GM12878 (cell line): ENCODE measurements at regions not wholly inside any gene's neighbourhood (a gene's known extent, or its start where the extent isn't known, plus 50 kb on each side); places are given as distances from the start of the nearest gene placed in this dataset.

ENCODE experiments used
- ATAC-seq: fragments of 200-7000 bp; cut with Tn5 transposase; 3 replicates; pipeline ENCODE4 v1.9.1; 2020; ENCODE audit warnings: mild to moderate bottlenecking, moderate library complexity
- BruUV-seq: library from RNA; stranded (reverse); fragments of 400-500 nt; replicated peaks from 2 replicates; lab custom pipeline; 2021; lab: Mats Ljungman, UMichigan
- CTCF ChIA-PET: fragments of 300-600 bp; sonication (Branson Sonifier 250); formaldehyde crosslinking; extraction: SDS; loops from one replicate; lab custom pipeline; 2021; ENCODE audit warnings: inconsistent platforms; lab: Yijun Ruan, JAX
- POLR2A ChIA-PET: fragments of 350-600 bp; formaldehyde crosslinking; extraction: SDS; loops from one replicate; lab custom pipeline; 2021; ENCODE audit warnings: inconsistent platforms; lab: Charles Lee
- RAD21 ChIA-PET: fragments of 300-600 bp; sonication (Branson Sonifier 250); formaldehyde crosslinking; loops from one replicate; lab custom pipeline; 2023; ENCODE audit warnings: antibody characterized with exemption; ENCODE audit not compliant: unreplicated experiment; lab: Charles Lee
- SMC1A ChIA-PET: fragments of 300-600 bp; sonication (Branson Sonifier 250); formaldehyde crosslinking; loops from one replicate; lab custom pipeline; 2023; ENCODE audit not compliant: unreplicated experiment, uncharacterized antibody; lab: Charles Lee
- DNase-seq: peaks from one replicate; pipeline ENCODE4 v3.0.0-alpha.2; 2011; ENCODE audit warnings: low read depth, low spot score
- FAIRE-seq: peaks from 3 replicates; lab custom pipeline; 2011; peaks lifted over from hg19 to GRCh38; lab: Jason Lieb, UNC
- H2AFZ ChIP-seq: 2 replicates; pipeline ENCODE4 v1.6.0; 2011; ENCODE audit warnings: low read depth, low read length, control low read depth; ENCODE audit not compliant: control insufficient read depth
- H3K27ac ChIP-seq: 2 replicates; pipeline ENCODE4 v1.5.1; 2011; ENCODE audit warnings: control low read depth; ENCODE audit not compliant: control insufficient read depth, insufficient read depth
- H3K27me3 ChIP-seq, 2 experiments: replicated peaks in 1 of 2; 2 replicates each; pipeline versions ENCODE4 v1.6.0 to v1.6.1; 2011; ENCODE audit warnings: low read length in 1 of 2; ENCODE audit not compliant: control insufficient read depth in 2 of 2, insufficient read depth in 2 of 2
- H3K36me3 ChIP-seq, 2 experiments: 2 replicates each; pipeline ENCODE4 v1.5.1; 2011; ENCODE audit warnings: low read length in 1 of 2; ENCODE audit not compliant: control insufficient read depth in 2 of 2, insufficient read depth in 2 of 2
- H3K4me1 ChIP-seq: 2 replicates; pipeline ENCODE4 v1.6.1; 2011; ENCODE audit warnings: mild to moderate bottlenecking, low read length, moderate library complexity, mixed read lengths; ENCODE audit not compliant: control insufficient read depth, insufficient read depth
- H3K4me2 ChIP-seq: 2 replicates; pipeline ENCODE4 v1.6.0; 2011; ENCODE audit warnings: control low read depth; ENCODE audit not compliant: control insufficient read depth, insufficient read depth
- H3K4me3 ChIP-seq: fragments of 200-600 bp; sonication (generic); 2 replicates; pipeline ENCODE4 v1.5.1; 2016
- H3K79me2 ChIP-seq: 2 replicates; pipeline ENCODE4 v1.6.0; 2011; ENCODE audit warnings: low read length; ENCODE audit not compliant: control insufficient read depth, insufficient read depth
- H3K9ac ChIP-seq: 2 replicates; pipeline ENCODE4 v1.8.0; 2011; ENCODE audit warnings: low read length, control low read depth, mixed read lengths; ENCODE audit not compliant: control insufficient read depth, insufficient read depth
- H3K9me3 ChIP-seq: replicated peaks from 3 replicates; pipeline ENCODE4 v1.5.1; 2011; ENCODE audit warnings: mild to moderate bottlenecking, low read length; ENCODE audit not compliant: control insufficient read depth, insufficient read depth
- H4K20me1 ChIP-seq: 2 replicates; pipeline ENCODE4 v1.6.0; 2011; ENCODE audit not compliant: control insufficient read depth, insufficient read depth
- HDAC2 ChIP-seq: fragments of 200-600 bp; sonication (generic); IDR thresholded peaks from 2 replicates; pipeline ENCODE4 v1.6.1; 2017
- NFIC ChIP-seq: IDR thresholded peaks from 2 replicates; pipeline ENCODE4 v1.6.1; 2012; ENCODE audit warnings: low read depth, mild to moderate bottlenecking, inconsistent platforms, low read length, moderate library complexity
- TBL1XR1 ChIP-seq: IDR thresholded peaks from 2 replicates; pipeline ENCODE4 v1.6.1; 2012; ENCODE audit warnings: low read depth, low read length, improper control_type of control experiment
- ZNF217 ChIP-seq: fragments of 450-650 bp; IDR thresholded peaks from 2 replicates; pipeline ENCODE4 v1.6.1; 2017; ENCODE audit warnings: antibody characterized with exemption, mild to moderate bottlenecking
- ZNF384 ChIP-seq: IDR thresholded peaks from 2 replicates; pipeline ENCODE4 v1.6.1; 2012; ENCODE audit warnings: low read depth, mild to moderate bottlenecking, low read length, improper control_type of control experiment, borderline replicate concordance
- ZSCAN29 ChIP-seq: fragments of 450-650 bp; IDR thresholded peaks from 2 replicates; pipeline ENCODE4 v1.6.1; 2017; ENCODE audit warnings: mild to moderate bottlenecking, moderate library complexity
- ZZZ3 ChIP-seq: IDR thresholded peaks from 2 replicates; pipeline ENCODE4 v1.6.1; 2011; ENCODE audit warnings: low read depth; ENCODE audit not compliant: control insufficient read depth, insufficient read length
- WGBS: methylation state at CpG from one replicate; pipeline ENCODE4 v1.1.6; 2016; ENCODE audit warnings: low lambda C conversion rate; ENCODE audit not compliant: insufficient replicate concordance, insufficient coverage; ENCODE audit errors: missing lambda C conversion rate; 5-methylcytosine and 5-hydroxymethylcytosine counted together
- in situ Hi-C: fragments of 300-500 bp; cut with MboI; formaldehyde crosslinking; loops from 9 replicates; pipeline ENCODE4 v1.14.3; 2018; ENCODE audit warnings: mixed read lengths
- intact Hi-C: fragments of 100-400 bp; cut with micrococcal nuclease; formaldehyde crosslinking; loops from one replicate; pipeline ENCODE4 v1.14.2; 2022; ENCODE audit not compliant: unreplicated experiment

DNA sequence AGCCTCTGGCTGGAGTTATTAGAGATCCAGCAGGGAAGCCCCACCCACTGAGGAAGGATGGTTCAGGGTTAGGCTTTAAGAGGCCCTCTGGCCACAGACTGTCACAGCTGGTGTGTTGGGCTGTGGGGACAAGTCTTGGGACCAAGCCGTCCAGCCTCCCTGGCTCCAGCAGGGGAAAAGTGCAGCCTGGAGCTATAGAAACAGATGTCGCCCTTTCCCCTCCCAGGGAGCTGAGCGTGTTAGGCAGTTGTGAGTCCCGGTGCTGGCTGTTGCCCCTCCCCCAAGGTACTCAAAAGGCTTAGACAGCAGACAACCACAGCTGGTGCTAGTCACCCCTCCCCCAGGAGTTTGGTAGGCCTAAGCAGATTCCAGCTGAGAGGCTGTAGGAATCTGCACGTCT, 143.4 kb downstream of the TMEM168 start:
- ChIA-PET POLR2A (no interaction called here), SMC1A (no interaction called here), CTCF (no interaction called here), RAD21 (no interaction called here)
- BruUV-seq, result no TSS peak
- Histone ChIP-seq H4K20me1 (no peaks in the 10 kb centered on the region), H3K4me1 (no peaks in the 10 kb centered on the region), H3K9ac (no peak overlapping the region), H3K79me2 (no peaks in the 10 kb centered on the region), H3K27ac (no peak overlapping the region), H2AFZ (no peak overlapping the region), H3K4me3 (no peak overlapping the region), H3K4me2 (no peak overlapping the region), H3K9me3 (no peaks in the 10 kb centered on the region; the same call in 2 of the 3 replicates), H3K36me3 (no peaks in the 10 kb centered on the region), H3K27me3 (no peaks in the 10 kb centered on the region)
- 32% methylated on average over 5 of the region's 5 CpGs for WGBS
- ATAC-seq, result no peak
- in situ Hi-C loops, result no loop called here
- DNase-seq, result no peak
- intact Hi-C loops, result no loop called here
- no peak for FAIRE-seq
- TF ChIP-seq ZZZ3, result no peak
- no peak for TF ChIP-seq HDAC2
- TF ChIP-seq ZNF384, result no peak
- no peak for TF ChIP-seq NFIC
- TF ChIP-seq ZSCAN29, result no peak
- no peak for TF ChIP-seq TBL1XR1

DNA sequence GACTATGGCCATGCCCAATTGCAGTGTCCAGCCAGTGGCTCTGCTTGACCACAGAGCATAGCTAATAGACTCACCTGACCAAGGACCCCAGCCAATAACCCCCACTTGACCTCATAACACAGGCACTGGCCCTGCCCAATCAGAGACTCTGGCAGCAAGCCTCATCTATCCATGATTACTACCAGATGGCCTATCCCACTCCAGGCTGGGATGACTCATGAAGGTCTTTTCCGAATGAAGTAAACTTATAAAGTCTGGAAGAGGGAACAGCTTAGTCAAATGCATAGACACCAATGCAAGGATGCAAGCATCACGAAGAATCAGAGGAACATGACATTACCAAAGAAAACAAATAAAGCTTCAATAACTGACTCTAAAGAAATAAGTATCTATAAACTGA, 141.4 kb downstream of the TMEM168 start:
- FAIRE-seq, result no peak
- 4% methylated on average over 2 of the region's 2 CpGs for WGBS
- no peak for TF ChIP-seq ZNF217
- POLR2A ChIA-PET, result no interaction called here
- no peaks in the 10 kb centered on the region; the same call in 2 of the 3 replicates for H3K9me3 ChIP-seq
- CTCF ChIA-PET, result no interaction called here
- no peak overlapping the region for H3K4me2 ChIP-seq
- no peak overlapping the region for H2AFZ ChIP-seq
- no peaks in the 10 kb centered on the region for H3K27me3 ChIP-seq
- in situ Hi-C loops, result no loop called here
- SMC1A ChIA-PET, result interaction anchor here (1.2 kb wide), 1 partner anchor 14 kb away, joined by 3 read pairs; no protein-coding TSS in a partner anchor
- no peak overlapping the region for H3K4me3 ChIP-seq
- no peaks in the 10 kb centered on the region for H3K4me1 ChIP-seq
- RAD21 ChIA-PET, result no interaction called here
- H3K27ac ChIP-seq, result no peak overlapping the region
- no peaks in the 10 kb centered on the region for H3K79me2 ChIP-seq
- H3K9ac ChIP-seq, result no peak overlapping the region
- DNase-seq, result no peak
- H4K20me1 ChIP-seq, result no peaks in the 10 kb centered on the region
- H3K36me3 ChIP-seq, result no peaks in the 10 kb centered on the region
- BruUV-seq, result no TSS peak
- intact Hi-C loops, result no loop called here
- no peak for ATAC-seq
